Breast epithelium (tissue), 4 donors: ENCODE measurements at regions not wholly inside any gene's neighbourhood (a gene's known extent, or its start where the extent isn't known, plus 50 kb on each side); places are given as distances from the start of the nearest gene placed in this dataset.

Experiments used
- DNase-seq, 2 donors: peaks; one replicate each; pipeline ENCODE4 v3.0.0-alpha.2; 2019; ENCODE audit warnings: low spot score in 2 of 2
- H3K27ac ChIP-seq, 2 donors: fragments of 200-600 bp; sonication (generic) in 1 of 2; one replicate each; pipeline ENCODE4 v1.5.1; 2016 to 2019; ENCODE audit warnings: mild to moderate bottlenecking in 1 of 2
- H3K27me3 ChIP-seq, 2 donors: fragments of 200-600 bp; sonication (generic) in 1 of 2; one replicate each; pipeline versions ENCODE4 v1.5.1 to v1.6.0; 2017 to 2019; ENCODE audit warnings: control low read depth in 1 of 2, mild to moderate bottlenecking in 1 of 2
- H3K36me3 ChIP-seq: fragments of 200-600 bp; one replicate; pipeline ENCODE4 v1.5.1; 2019
- H3K4me1 ChIP-seq, 2 donors: fragments of 200-600 bp; sonication (generic); one replicate each; pipeline ENCODE4 v1.5.1; 2016 to 2019; ENCODE audit warnings: control low read depth in 1 of 2
- H3K4me3 ChIP-seq, 3 donors: fragments of 200-600 bp; sonication (generic); 1 replicate in 2 of 3; 2 replicates in 1 of 3; pipeline ENCODE4 v1.5.1; 2016 to 2019; ENCODE audit warnings: mild to moderate bottlenecking in 3 of 3, moderate library complexity in 2 of 3
- H3K9me3 ChIP-seq, 2 donors: fragments of 200-600 bp; sonication (generic) in 1 of 2; one replicate each; pipeline ENCODE4 v1.5.1; 2016 to 2019; ENCODE audit warnings: control low read depth in 1 of 2
- CTCF ChIP-seq, 3 donors: fragments of 450-650 bp; IDR thresholded peaks; one replicate each; pipeline ENCODE4 v1.5.1; 2016 to 2017; ENCODE audit warnings: antibody characterized with exemption in 3 of 3, mild to moderate bottlenecking in 3 of 3, moderate library complexity in 3 of 3
- POLR2A ChIP-seq: fragments of 450-650 bp; IDR thresholded peaks from one replicate; pipeline ENCODE4 v1.6.1; 2016; ENCODE audit warnings: antibody characterized with exemption, mild to moderate bottlenecking, moderate library complexity
- POLR2AphosphoS5 ChIP-seq, 3 donors: sonication (generic); formaldehyde crosslinking; IDR thresholded peaks; one replicate each; pipeline ENCODE4 v1.6.1; 2017; ENCODE audit warnings: antibody characterized with exemption in 3 of 3
- intact Hi-C: fragments of 100-400 bp; cut with DNase I; formaldehyde crosslinking; loops from one replicate; pipeline ENCODE4 v1.15.1; 2023; ENCODE audit warnings: low total_unique reads

DNA sequence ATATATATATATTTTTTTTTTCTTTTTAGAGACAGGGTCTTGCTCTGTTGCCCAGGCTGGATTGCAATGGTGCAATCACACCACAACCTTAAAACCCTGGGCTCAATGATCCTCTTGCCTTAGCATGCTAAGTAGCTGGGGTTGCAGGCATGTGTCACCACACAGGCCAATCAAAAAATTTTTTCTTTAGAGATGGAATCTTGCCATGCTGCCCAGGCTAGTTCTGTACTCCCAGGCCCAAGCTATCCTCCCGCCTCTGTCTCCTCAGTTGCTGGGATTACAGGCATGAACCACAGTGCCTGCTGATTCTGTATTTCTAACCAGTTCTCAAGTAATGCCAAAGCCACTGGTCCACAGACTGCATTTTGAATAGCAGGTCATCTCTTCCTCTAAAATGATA lies 291.3 kb upstream of the ZPLD1 start:
- Histone ChIP-seq H3K36me3 (no peaks in the 10 kb centered on the region), H3K27me3 (no peaks in the 10 kb centered on the region), H3K4me3 (no peak overlapping the region), H3K27ac (no peak overlapping the region), H3K4me1 (no peaks in the 10 kb centered on the region), H3K9me3 (no peaks in the 10 kb centered on the region)
- no peak for TF ChIP-seq POLR2A
- TF ChIP-seq POLR2AphosphoS5 (IDR thresholded peaks at IDR 0.05), result no peak
- TF ChIP-seq CTCF (IDR thresholded peaks at IDR 0.05), result no peak
- intact Hi-C loops, result no loop called here
- DNase-seq, result no peak

DNA sequence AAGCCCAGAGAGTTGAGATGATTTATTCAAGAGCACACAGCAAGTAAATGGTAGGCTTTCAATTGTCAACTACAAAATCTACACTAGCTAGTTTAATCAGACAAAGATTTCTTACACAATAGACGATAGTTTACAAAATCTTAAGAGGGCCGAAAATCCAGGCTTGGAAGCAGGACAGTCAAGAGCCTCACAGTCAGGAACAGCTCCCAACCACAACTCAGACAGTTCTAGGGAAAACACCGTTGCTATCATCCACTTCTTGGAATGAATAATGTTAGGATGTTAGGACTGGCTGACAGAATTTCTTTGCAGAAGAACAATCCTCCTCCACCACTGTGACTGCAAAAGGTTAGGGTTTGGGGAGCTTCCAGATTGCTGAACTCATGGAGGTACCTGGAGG lies 290.8 kb upstream of the ZPLD1 start:
- H3K27me3 ChIP-seq, result no peaks in the 10 kb centered on the region
- no peaks in the 10 kb centered on the region for H3K4me1 ChIP-seq
- no peaks in the 10 kb centered on the region for H3K9me3 ChIP-seq
- TF ChIP-seq POLR2A (no peak), CTCF (IDR thresholded peaks at IDR 0.05) (no peak), POLR2AphosphoS5 (IDR thresholded peaks at IDR 0.05) (no peak)
- DNase-seq, result no peak
- intact Hi-C loops, result no loop called here
- H3K36me3 ChIP-seq, result no peaks in the 10 kb centered on the region
- no peak overlapping the region for H3K4me3 ChIP-seq
- H3K27ac ChIP-seq, result no peak overlapping the region

GRCh38 chr3:102148598-102149337 lies 286.0 kb upstream of the ZPLD1 start:
- H3K4me3 ChIP-seq, result no peak overlapping the region
- no peaks in the 10 kb centered on the region for H3K27me3 ChIP-seq
- no peaks in the 10 kb centered on the region for H3K4me1 ChIP-seq
- no peak overlapping the region for H3K27ac ChIP-seq
- no peak for TF ChIP-seq POLR2AphosphoS5 (IDR thresholded peaks at IDR 0.05)
- no peak for TF ChIP-seq CTCF (IDR thresholded peaks at IDR 0.05)
- no peak for TF ChIP-seq POLR2A
- DNase-seq, result no peak
- no peaks in the 10 kb centered on the region for H3K36me3 ChIP-seq
- H3K9me3 ChIP-seq, result peaks cover 0 to 7% of the 10 kb centered on the region in 2 donors
- intact Hi-C loops, result no loop called here

DNA sequence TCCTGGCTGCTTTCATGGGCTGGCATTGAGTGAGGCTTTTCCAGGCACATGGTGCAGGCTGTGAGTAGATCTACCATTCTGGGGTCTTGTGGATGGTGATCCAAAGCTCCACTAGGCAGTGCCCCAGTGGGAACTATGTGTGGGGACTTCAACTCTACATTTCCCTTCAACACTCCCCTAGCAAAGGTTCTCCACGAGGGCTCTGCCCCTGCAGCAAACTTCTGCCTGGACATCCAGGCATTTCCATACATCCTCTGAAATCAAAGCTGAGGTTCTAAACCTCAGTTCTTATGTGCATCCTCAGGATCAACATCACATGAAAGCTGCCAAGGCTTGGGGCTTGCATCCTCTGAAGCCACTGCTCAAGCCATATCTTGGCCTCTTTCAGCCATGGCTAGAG lies 282.9 kb upstream of the ZPLD1 start:
- Histone ChIP-seq H3K36me3 (no peaks in the 10 kb centered on the region), H3K27me3 (no peaks in the 10 kb centered on the region), H3K9me3 (peaks cover 0 to 7% of the 10 kb centered on the region in 2 donors), H3K27ac (no peak overlapping the region), H3K4me1 (no peaks in the 10 kb centered on the region), H3K4me3 (no peak overlapping the region)
- intact Hi-C loops, result no loop called here
- no peak for DNase-seq
- TF ChIP-seq POLR2A, result no peak
- no peak for TF ChIP-seq CTCF (IDR thresholded peaks at IDR 0.05)
- no peak for TF ChIP-seq POLR2AphosphoS5 (IDR thresholded peaks at IDR 0.05)

DNA sequence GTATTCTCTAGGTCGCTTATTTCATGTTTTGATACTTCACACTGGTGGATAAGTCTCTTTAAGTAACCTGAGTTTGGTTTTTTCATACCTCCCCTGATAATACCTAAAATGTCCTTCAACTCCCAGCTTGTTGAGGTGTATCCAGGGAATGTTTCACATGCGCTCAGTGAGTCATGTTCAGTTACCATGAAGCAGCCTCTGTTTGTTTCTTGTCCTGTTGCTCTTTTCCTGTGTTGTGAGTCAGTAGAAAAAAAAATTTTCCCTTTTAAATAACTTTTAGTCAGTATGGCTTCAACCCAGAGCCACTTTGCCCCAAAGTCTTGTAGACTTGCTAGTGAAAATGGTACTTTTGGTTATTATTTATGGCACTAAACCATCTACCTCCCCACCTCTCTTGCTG lies 278.4 kb upstream of the ZPLD1 start:
- Histone ChIP-seq H3K9me3 (peaks cover 0 to 7% of the 10 kb centered on the region in 2 donors), H3K4me3 (no peak overlapping the region), H3K4me1 (no peaks in the 10 kb centered on the region), H3K36me3 (no peaks in the 10 kb centered on the region), H3K27ac (no peak overlapping the region), H3K27me3 (no peaks in the 10 kb centered on the region)
- no peak for DNase-seq
- intact Hi-C loops, result no loop called here
- no peak for TF ChIP-seq POLR2AphosphoS5 (IDR thresholded peaks at IDR 0.05)
- TF ChIP-seq POLR2A, result no peak
- TF ChIP-seq CTCF (IDR thresholded peaks at IDR 0.05), result no peak
